ENCODE measurements at regions not wholly inside any gene's neighbourhood (a gene's known extent, or its start where the extent isn't known, plus 50 kb on each side); places are given as distances from the start of the nearest gene placed in this dataset.

DNA sequence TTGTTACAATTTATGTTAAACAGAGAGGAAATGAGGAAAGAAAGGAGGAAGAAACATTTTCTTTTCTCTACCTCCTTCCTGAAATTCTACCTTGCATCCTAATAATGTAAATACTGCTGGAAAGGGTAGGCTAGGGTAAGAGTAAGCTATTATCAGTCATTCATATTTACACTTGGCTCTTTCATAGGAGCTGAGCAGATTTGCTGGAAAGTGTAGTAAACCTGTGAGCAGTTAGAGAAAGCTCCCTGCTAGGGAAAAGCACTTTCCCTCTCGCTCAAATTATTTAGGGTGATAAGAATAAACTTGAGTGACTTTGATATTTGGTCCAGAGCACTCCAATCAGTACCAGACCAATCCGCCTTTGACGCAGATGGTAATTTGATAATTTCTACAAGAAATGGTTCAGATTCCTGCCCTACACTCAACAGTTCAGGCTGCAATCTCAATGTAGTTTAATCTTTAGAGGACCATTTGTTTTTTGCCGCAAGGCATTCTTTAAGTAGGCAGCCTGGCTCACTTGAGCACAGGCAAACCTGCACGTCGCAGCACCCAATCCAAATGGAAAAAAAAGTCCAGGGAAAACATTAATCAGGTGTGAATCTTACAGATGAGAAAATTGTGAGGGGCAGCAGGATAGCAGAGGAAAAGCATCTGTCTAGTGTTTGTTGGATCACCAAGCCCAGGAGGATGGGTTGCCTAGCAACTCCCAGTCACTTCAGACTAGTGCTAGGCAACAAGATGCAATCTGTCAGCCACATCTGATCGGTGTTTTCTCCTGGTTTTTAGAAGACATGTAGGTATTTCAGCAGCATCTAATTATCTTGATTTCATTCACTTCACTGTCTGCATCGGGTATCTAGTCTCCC lies 68.6 kb upstream of the KL start:
- no peak for FAIRE-seq
- TF ChIP-seq, protein P1, sequence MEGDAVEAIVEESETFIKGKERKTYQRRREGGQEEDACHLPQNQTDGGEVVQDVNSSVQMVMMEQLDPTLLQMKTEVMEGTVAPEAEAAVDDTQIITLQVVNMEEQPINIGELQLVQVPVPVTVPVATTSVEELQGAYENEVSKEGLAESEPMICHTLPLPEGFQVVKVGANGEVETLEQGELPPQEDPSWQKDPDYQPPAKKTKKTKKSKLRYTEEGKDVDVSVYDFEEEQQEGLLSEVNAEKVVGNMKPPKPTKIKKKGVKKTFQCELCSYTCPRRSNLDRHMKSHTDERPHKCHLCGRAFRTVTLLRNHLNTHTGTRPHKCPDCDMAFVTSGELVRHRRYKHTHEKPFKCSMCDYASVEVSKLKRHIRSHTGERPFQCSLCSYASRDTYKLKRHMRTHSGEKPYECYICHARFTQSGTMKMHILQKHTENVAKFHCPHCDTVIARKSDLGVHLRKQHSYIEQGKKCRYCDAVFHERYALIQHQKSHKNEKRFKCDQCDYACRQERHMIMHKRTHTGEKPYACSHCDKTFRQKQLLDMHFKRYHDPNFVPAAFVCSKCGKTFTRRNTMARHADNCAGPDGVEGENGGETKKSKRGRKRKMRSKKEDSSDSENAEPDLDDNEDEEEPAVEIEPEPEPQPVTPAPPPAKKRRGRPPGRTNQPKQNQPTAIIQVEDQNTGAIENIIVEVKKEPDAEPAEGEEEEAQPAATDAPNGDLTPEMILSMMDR (IDR thresholded peaks at IDR 0.05; ENCODE audit: insufficient read depth, missing control alignments) = no peak
- no peak for DNase-seq (ENCODE audit: insufficient read length, low spot score)

DNA sequence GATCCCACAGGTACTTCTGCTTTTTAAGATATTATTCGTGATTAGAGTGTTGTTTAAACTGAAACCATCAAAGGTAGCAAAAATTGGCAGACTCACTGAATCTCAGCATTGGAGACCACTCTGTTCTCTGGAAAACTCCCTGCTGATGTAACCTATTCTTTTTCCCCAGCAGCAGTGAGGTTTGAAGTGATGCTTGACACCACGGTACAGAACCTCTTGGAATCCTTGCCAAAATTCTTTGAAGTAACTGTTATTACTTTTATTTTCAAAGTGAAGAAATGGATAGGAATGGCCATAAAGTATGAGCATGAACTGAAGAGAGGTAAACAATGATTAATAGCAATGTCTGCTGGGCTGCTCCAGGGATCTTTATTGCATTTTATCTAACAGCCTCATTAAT lies 66.4 kb upstream of the KL start:
- DNase-seq (ENCODE audit: insufficient read length, low spot score) = no peak
- FAIRE-seq = no peak
- TF ChIP-seq, protein P1 (IDR thresholded peaks at IDR 0.05; ENCODE audit: insufficient read depth, missing control alignments) = no peak

DNA sequence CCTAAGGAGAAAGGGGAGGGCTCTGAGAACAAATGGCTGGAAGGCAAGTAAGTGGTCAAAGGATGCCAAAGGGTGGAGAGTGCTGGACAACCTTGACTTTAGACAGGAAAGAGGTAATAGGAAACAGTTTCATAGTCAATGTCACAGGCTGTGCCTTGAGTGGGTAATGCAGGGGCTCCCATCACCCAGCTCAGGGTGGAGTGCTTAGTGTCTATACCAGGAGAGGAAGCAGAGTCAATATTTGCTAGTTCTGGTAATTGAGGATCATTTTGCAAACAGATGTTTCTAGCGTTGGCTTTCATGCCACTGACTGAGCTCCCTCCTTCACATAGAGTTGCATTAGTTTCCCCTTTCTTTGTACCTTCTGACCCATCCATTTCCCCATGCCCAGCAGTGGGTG lies 64.6 kb upstream of the KL start:
- FAIRE-seq (no peak), DNase-seq (ENCODE audit: insufficient read length, low spot score) (no peak)
- TF ChIP-seq, protein P1 (IDR thresholded peaks at IDR 0.05; ENCODE audit: insufficient read depth, missing control alignments) = no peak

DNA sequence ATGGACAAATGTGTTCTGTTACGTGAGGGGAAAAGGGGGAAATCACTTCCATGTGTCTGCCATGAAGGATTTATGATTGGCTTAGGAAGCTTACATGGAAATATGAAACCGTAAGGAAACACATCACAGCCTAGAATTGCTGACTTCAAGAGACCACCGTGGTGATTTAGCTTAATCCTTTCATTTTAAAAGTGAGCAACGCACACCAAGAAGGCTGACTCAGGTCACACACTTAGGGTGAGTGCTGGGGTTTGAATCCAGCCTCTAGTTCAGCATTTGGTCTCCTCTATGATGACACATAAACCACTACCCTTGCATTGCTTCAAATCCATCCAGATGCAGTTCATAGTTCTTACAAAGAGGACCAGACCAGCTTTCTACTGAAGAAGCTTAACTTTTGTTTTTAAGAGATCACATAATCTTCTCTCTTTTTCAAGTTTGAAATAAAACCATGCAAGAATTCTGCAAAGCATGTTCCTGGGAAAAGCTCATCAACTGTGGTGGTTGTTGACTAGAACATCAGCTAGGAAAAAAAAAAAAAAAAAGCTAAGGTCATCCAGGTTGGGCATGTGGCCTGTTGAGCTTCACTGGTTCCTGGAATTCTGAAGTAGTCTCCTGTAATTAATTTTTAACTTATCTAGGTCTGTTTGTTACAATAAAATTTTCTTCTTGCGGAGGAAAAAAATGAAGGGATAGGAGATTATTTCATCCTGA lies 60.2 kb upstream of the KL start:
- TF ChIP-seq, protein P1 (IDR thresholded peaks at IDR 0.05; ENCODE audit: insufficient read depth, missing control alignments) = no peak
- no peak for FAIRE-seq

DNA sequence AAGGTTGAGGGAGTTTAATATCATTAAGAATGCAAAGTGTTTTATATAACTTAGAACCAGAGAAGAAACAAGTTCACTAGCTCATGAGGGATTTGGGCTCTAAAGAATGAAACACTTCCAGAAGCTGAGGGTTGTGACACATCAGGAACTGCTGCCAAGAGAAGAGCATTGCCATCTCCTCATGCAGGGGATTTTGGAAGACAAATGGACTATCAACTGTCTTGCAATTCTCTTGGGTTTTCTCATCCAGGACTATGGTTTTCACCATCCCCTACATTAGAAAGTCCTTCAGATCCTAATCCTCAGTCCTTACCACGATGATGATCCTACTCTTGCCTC lies 59.7 kb upstream of the KL start:
- FAIRE-seq = no peak

More for the DNA sequence above, 60.2 kb upstream of the KL start:
- DNase-seq (ENCODE audit: insufficient read length, low spot score) = no peak

DNA sequence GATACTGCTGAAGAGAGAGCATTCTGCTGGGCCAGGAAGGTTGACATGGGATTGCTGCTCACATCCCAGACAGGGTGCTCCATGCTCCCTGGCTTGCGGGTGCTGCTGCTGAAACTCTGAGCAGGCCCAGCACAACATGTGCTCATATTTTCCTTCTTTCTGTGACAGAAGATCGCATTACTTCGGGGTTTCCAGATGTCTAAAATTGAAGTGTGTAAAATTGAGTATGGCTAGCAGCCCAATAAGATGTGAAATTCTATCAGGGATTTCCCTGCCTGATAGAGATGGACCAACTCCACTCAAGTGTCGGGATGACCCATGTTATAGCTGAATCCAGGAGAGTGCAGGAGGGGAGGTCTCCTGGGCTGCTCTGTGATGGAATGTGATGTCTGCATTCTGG lies 55.6 kb upstream of the KL start:
- FAIRE-seq = no peak
- TF ChIP-seq, protein P1 (IDR thresholded peaks at IDR 0.05; ENCODE audit: insufficient read depth, missing control alignments) = no peak
- DNase-seq (ENCODE audit: insufficient read length, low spot score) = no peak

More for the DNA sequence above, 59.7 kb upstream of the KL start:
- DNase-seq (ENCODE audit: insufficient read length, low spot score) = no peak
- TF ChIP-seq, protein P1 (IDR thresholded peaks at IDR 0.05; ENCODE audit: insufficient read depth, missing control alignments) = no peak

DNA sequence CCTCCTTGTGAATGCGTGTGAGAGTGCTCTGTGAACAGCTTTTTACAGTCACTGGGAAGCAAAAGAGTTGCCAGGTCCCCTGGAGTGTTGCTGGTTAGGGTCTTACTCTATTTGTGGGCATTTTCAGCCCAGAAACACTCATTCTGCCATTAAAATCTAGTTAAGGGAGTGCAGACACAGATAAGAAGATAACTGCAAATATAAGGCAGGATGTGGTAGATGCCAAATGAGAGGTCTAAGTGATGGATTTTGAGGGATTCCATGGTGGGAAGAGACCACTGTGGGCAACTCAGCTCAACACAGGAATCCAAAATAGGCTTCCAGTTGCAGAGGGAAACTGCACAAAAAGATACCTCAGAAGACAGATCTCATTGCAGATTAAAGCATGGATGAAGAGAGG lies 54.5 kb upstream of the KL start:
- TF ChIP-seq, protein P1 (IDR thresholded peaks at IDR 0.05; ENCODE audit: insufficient read depth, missing control alignments) = no peak
- DNase-seq (ENCODE audit: insufficient read length, low spot score) (no peak), FAIRE-seq (no peak)

Data from D721Med (cell line).